Testis (tissue), 2 donors: ENCODE measurements at regions not wholly inside any gene's neighbourhood (a gene's known extent, or its start where the extent isn't known, plus 50 kb on each side); places are given as distances from the start of the nearest gene placed in this dataset.

ENCODE experiments used
- CTCF ChIP-seq, 3 experiments: fragments of 450-650 bp in 2 of 3; fragments of 200-600 bp in 1 of 3; sonication (generic) in 1 of 3; IDR thresholded peaks; one replicate each; pipeline ENCODE4 v1.5.1; 2016 to 2019; ENCODE audit warnings: antibody characterized with exemption in 3 of 3, mild to moderate bottlenecking in 2 of 3, moderate library complexity in 1 of 3
- POLR2A ChIP-seq: fragments of 450-650 bp; IDR thresholded peaks from one replicate; pipeline ENCODE4 v1.6.1; 2017; ENCODE audit warnings: antibody characterized with exemption, mild to moderate bottlenecking, moderate library complexity

- no peak for TF ChIP-seq CTCF (IDR thresholded peaks at IDR 0.05)
- TF ChIP-seq POLR2A = no peak
These were observed 130.4 kb downstream of the ABCC12 start for GRCh38 chr16:48025359-48025758.
